RWPE2 (cell line): ENCODE measurements at regions not wholly inside any gene's neighbourhood (a gene's known extent, or its start where the extent isn't known, plus 50 kb on each side); places are given as distances from the start of the nearest gene placed in this dataset.

Source experiments
- ATAC-seq: fragments of 200-7000 bp; cut with Tn5 transposase; 3 replicates; pipeline ENCODE4 v1.9.1; 2021; ENCODE audit warnings: low read depth
- DNase-seq: peaks from one replicate; pipeline ENCODE4 v3.0.0-alpha.2; 2020; ENCODE audit warnings: low spot score
- H3K27ac ChIP-seq: fragments of 450-650 bp; 2 replicates; pipeline ENCODE4 v1.5.1; 2017; ENCODE audit warnings: mild to moderate bottlenecking; ENCODE audit not compliant: poor library complexity, severe bottlenecking
- H3K27me3 ChIP-seq: fragments of 250-450 bp; sonication (Bioruptor Pico); 2 replicates; pipeline ENCODE4 v1.5.1; 2021; ENCODE audit warnings: mild to moderate bottlenecking, moderate library complexity; ENCODE audit not compliant: insufficient read depth, poor library complexity, severe bottlenecking
- H3K36me3 ChIP-seq: fragments of 250-450 bp; sonication (Bioruptor Pico); 2 replicates; pipeline ENCODE4 v1.5.1; 2020; ENCODE audit warnings: low read depth, mild to moderate bottlenecking, moderate library complexity
- H3K4me1 ChIP-seq: fragments of 250-450 bp; sonication (Bioruptor Pico); 2 replicates; pipeline ENCODE4 v1.5.1; 2021; ENCODE audit warnings: mild to moderate bottlenecking, moderate library complexity; ENCODE audit not compliant: insufficient read depth, poor library complexity, severe bottlenecking
- H3K4me3 ChIP-seq: fragments of 250-450 bp; sonication (Bioruptor Pico); 2 replicates; pipeline ENCODE4 v1.5.1; 2021; ENCODE audit warnings: mild to moderate bottlenecking, moderate library complexity; ENCODE audit not compliant: severe bottlenecking
- H3K9me3 ChIP-seq: fragments of 250-450 bp; sonication (Bioruptor Pico); 2 replicates; pipeline ENCODE4 v1.5.1; 2021; ENCODE audit warnings: mild to moderate bottlenecking, moderate library complexity; ENCODE audit not compliant: severe bottlenecking
- CTCF ChIP-seq: fragments of 450-650 bp; IDR thresholded peaks from one replicate; pipeline ENCODE4 v1.5.1; 2017; ENCODE audit warnings: mild to moderate bottlenecking, moderate library complexity; ENCODE audit not compliant: poor library complexity, severe bottlenecking

- no peaks in the 10 kb centered on the region for H3K4me1 ChIP-seq
- TF ChIP-seq CTCF, result peak; percentile 23
- DNase-seq (no peak), ATAC-seq (no peak)
- no peak overlapping the region for H3K4me3 ChIP-seq
- H3K36me3 ChIP-seq, result no peaks in the 10 kb centered on the region
- no peaks in the 10 kb centered on the region for H3K27me3 ChIP-seq
- H3K27ac ChIP-seq, result no peak overlapping the region
- no peaks in the 10 kb centered on the region for H3K9me3 ChIP-seq
Observed at GRCh38 chr11:114774599-114775361, 96.5 kb downstream of the NXPE2 start.

GRCh38 chr11:114775875-114776621, 97.7 kb downstream of the NXPE2 start:
- H3K9me3 ChIP-seq, result no peaks in the 10 kb centered on the region
- ATAC-seq, result no peak

GRCh38 chr11:114776956-114777355, 98.6 kb downstream of the NXPE2 start:
- no peak for TF ChIP-seq CTCF
- H3K27ac ChIP-seq, result no peak overlapping the region
- no peak overlapping the region for H3K4me3 ChIP-seq
- DNase-seq (no peak), ATAC-seq (no peak)
- H3K27me3 ChIP-seq, result no peaks in the 10 kb centered on the region
- H3K36me3 ChIP-seq, result no peaks in the 10 kb centered on the region
- H3K4me1 ChIP-seq, result no peaks in the 10 kb centered on the region
- no peaks in the 10 kb centered on the region for H3K9me3 ChIP-seq

More at GRCh38 chr11:114775875-114776621, 97.7 kb downstream of the NXPE2 start:
- TF ChIP-seq CTCF, result no peak
- Histone ChIP-seq H3K36me3 (no peaks in the 10 kb centered on the region), H3K27me3 (no peaks in the 10 kb centered on the region), H3K4me1 (no peaks in the 10 kb centered on the region), H3K4me3 (no peak overlapping the region), H3K27ac (no peak overlapping the region)
- no peak for DNase-seq

- Histone ChIP-seq H3K27ac (no peak overlapping the region), H3K4me1 (no peaks in the 10 kb centered on the region), H3K9me3 (no peaks in the 10 kb centered on the region), H3K4me3 (no peak overlapping the region), H3K27me3 (no peaks in the 10 kb centered on the region), H3K36me3 (no peaks in the 10 kb centered on the region)
- DNase-seq, result no peak
- no peak for TF ChIP-seq CTCF
- no peak for ATAC-seq
Observed at GRCh38 chr11:114779189-114779588, 100.9 kb downstream of the NXPE2 start.
